ENCODE measurements at regions not wholly inside any gene's neighbourhood (a gene's known extent, or its start where the extent isn't known, plus 50 kb on each side); places are given as distances from the start of the nearest gene placed in this dataset.

DNA sequence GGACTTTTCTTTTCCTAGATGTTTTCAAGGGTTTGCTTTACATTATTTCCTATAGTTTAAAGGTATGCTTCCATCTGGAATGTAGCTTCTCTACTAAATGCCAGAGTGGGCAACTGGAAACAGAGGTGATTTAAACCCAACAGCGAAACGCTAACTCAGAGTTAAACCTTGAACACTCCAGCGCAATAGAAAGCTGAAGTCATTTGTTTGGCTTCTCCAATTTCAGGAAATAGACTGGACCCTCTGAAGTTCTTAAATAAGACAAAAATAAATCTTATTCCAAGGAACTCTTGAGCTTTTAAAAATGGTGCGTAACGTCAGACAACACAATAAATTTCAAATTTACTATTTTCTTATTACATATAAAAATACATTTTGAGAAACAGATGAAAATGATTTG is 1560.0 kb upstream of the TENM3 start (continued):
- TF ChIP-seq ZNF75D (CRISPR knock-in tag; IDR thresholded peaks at IDR 0.05; ENCODE audit: borderline replicate concordance) = no peak

DNA sequence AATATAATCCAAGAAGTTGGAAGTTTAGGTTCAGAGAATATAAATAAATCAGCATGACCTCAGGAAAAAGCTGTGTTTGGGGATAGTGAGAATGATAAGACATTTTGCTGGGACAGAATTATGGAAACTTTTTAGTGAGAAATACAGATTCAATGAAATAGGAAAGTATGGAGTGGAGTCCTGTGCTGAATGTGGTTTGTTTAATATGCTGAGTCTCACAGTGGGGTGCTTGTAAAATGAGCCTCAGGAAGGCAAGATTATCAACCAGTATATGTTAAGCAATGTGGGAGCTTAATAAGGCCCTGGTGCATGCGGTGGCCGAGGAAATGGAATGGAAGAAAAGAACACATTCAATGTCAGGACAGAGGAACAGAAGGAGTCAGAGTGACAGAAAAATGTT is 1554.7 kb upstream of the TENM3 start:
- peaks cover 7% of the 10 kb centered on the region for H3K9me3 ChIP-seq (ENCODE audit: low read length)
- DNase-seq (ENCODE audit: low spot score) = no peak
- H3K9ac ChIP-seq (ENCODE audit: insufficient read depth, low read depth, low read length) = no peak overlapping the region
- H3K4me1 ChIP-seq (ENCODE audit: insufficient read depth, low read length) = no peaks in the 10 kb centered on the region
- H2AFZ ChIP-seq (ENCODE audit: low read length) = no peak overlapping the region
- FAIRE-seq = no peak
- in situ Hi-C loops (cut with HindIII; ENCODE audit: extremely low pct_ligation_motif_present, low pct_unique_long_range_greater_than_20kb) = no loop called here
- no peak overlapping the region for H3K27ac ChIP-seq (ENCODE audit: extremely low read length, insufficient read depth, low read length)
- H3K79me2 ChIP-seq (ENCODE audit: insufficient read depth, low read length) = no peaks in the 10 kb centered on the region
- H3K4me2 ChIP-seq (ENCODE audit: low read depth, low read length) = no peak overlapping the region
- H3K4me3 ChIP-seq (replicated peaks in 1 of 3; ENCODE audit: insufficient read depth in 1 of 3, low read depth in 2 of 3, low read length in 3 of 3) = no peak overlapping the region
- no peaks in the 10 kb centered on the region for H3K27me3 ChIP-seq (ENCODE audit: control insufficient read depth in 1 of 2, insufficient read depth in 2 of 2, low read length in 2 of 2)
- H4K20me1 ChIP-seq (ENCODE audit: insufficient read depth, low read length) = no peaks in the 10 kb centered on the region
- intact Hi-C loops (cut with micrococcal nuclease; ENCODE audit: unreplicated experiment) = no loop called here
- ChIA-PET POLR2A (no interaction called here), CTCF (ENCODE audit: low intra/inter-chr PET ratio, low total read pairs) (no interaction called here)
- no TSS peak for BruUV-seq (replicated peaks)
- no peak for ATAC-seq
- WGBS (ENCODE audit: low lambda C conversion rate) = 0% methylated on average over 2 of the region's 2 CpGs
- H3K36me3 ChIP-seq (replicated peaks in 1 of 2; ENCODE audit: control insufficient read depth in 1 of 2, insufficient read depth in 2 of 2, low read length in 2 of 2) = no peaks in the 10 kb centered on the region
- no peak for TF ChIP-seq KDM2A (CRISPR knock-in tag; IDR thresholded peaks at IDR 0.05; ENCODE audit: borderline replicate concordance, low read depth)
- TF ChIP-seq, protein P1, sequence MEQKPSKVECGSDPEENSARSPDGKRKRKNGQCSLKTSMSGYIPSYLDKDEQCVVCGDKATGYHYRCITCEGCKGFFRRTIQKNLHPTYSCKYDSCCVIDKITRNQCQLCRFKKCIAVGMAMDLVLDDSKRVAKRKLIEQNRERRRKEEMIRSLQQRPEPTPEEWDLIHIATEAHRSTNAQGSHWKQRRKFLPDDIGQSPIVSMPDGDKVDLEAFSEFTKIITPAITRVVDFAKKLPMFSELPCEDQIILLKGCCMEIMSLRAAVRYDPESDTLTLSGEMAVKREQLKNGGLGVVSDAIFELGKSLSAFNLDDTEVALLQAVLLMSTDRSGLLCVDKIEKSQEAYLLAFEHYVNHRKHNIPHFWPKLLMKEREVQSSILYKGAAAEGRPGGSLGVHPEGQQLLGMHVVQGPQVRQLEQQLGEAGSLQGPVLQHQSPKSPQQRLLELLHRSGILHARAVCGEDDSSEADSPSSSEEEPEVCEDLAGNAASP (CRISPR knock-in tag; IDR thresholded peaks at IDR 0.05; ENCODE audit: borderline replicate concordance) = no peak
- no peak for TF ChIP-seq TBX2 (CRISPR knock-in tag; IDR thresholded peaks at IDR 0.05; ENCODE audit: borderline replicate concordance)
- TF ChIP-seq ZNF781 (CRISPR knock-in tag; IDR thresholded peaks at IDR 0.05; ENCODE audit: borderline replicate concordance, not compliant biosample characterization) = no peak
- TF ChIP-seq SOX5 (CRISPR knock-in tag; IDR thresholded peaks at IDR 0.05; ENCODE audit: borderline replicate concordance) = no peak
- TF ChIP-seq ISX (CRISPR knock-in tag; conservative IDR thresholded peaks at IDR 0.05) = no peak
- TF ChIP-seq SMAD3 (CRISPR knock-in tag; IDR thresholded peaks at IDR 0.05) = no peak
- TF ChIP-seq, protein P2, sequence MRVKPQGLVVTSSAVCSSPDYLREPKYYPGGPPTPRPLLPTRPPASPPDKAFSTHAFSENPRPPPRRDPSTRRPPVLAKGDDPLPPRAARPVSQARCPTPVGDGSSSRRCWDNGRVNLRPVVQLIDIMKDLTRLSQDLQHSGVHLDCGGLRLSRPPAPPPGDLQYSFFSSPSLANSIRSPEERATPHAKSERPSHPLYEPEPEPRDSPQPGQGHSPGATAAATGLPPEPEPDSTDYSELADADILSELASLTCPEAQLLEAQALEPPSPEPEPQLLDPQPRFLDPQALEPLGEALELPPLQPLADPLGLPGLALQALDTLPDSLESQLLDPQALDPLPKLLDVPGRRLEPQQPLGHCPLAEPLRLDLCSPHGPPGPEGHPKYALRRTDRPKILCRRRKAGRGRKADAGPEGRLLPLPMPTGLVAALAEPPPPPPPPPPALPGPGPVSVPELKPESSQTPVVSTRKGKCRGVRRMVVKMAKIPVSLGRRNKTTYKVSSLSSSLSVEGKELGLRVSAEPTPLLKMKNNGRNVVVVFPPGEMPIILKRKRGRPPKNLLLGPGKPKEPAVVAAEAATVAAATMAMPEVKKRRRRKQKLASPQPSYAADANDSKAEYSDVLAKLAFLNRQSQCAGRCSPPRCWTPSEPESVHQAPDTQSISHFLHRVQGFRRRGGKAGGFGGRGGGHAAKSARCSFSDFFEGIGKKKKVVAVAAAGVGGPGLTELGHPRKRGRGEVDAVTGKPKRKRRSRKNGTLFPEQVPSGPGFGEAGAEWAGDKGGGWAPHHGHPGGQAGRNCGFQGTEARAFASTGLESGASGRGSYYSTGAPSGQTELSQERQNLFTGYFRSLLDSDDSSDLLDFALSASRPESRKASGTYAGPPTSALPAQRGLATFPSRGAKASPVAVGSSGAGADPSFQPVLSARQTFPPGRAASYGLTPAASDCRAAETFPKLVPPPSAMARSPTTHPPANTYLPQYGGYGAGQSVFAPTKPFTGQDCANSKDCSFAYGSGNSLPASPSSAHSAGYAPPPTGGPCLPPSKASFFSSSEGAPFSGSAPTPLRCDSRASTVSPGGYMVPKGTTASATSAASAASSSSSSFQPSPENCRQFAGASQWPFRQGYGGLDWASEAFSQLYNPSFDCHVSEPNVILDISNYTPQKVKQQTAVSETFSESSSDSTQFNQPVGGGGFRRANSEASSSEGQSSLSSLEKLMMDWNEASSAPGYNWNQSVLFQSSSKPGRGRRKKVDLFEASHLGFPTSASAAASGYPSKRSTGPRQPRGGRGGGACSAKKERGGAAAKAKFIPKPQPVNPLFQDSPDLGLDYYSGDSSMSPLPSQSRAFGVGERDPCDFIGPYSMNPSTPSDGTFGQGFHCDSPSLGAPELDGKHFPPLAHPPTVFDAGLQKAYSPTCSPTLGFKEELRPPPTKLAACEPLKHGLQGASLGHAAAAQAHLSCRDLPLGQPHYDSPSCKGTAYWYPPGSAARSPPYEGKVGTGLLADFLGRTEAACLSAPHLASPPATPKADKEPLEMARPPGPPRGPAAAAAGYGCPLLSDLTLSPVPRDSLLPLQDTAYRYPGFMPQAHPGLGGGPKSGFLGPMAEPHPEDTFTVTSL (CRISPR knock-in tag; IDR thresholded peaks at IDR 0.05; ENCODE audit: borderline replicate concordance) = no peak
- TF ChIP-seq, protein P3, sequence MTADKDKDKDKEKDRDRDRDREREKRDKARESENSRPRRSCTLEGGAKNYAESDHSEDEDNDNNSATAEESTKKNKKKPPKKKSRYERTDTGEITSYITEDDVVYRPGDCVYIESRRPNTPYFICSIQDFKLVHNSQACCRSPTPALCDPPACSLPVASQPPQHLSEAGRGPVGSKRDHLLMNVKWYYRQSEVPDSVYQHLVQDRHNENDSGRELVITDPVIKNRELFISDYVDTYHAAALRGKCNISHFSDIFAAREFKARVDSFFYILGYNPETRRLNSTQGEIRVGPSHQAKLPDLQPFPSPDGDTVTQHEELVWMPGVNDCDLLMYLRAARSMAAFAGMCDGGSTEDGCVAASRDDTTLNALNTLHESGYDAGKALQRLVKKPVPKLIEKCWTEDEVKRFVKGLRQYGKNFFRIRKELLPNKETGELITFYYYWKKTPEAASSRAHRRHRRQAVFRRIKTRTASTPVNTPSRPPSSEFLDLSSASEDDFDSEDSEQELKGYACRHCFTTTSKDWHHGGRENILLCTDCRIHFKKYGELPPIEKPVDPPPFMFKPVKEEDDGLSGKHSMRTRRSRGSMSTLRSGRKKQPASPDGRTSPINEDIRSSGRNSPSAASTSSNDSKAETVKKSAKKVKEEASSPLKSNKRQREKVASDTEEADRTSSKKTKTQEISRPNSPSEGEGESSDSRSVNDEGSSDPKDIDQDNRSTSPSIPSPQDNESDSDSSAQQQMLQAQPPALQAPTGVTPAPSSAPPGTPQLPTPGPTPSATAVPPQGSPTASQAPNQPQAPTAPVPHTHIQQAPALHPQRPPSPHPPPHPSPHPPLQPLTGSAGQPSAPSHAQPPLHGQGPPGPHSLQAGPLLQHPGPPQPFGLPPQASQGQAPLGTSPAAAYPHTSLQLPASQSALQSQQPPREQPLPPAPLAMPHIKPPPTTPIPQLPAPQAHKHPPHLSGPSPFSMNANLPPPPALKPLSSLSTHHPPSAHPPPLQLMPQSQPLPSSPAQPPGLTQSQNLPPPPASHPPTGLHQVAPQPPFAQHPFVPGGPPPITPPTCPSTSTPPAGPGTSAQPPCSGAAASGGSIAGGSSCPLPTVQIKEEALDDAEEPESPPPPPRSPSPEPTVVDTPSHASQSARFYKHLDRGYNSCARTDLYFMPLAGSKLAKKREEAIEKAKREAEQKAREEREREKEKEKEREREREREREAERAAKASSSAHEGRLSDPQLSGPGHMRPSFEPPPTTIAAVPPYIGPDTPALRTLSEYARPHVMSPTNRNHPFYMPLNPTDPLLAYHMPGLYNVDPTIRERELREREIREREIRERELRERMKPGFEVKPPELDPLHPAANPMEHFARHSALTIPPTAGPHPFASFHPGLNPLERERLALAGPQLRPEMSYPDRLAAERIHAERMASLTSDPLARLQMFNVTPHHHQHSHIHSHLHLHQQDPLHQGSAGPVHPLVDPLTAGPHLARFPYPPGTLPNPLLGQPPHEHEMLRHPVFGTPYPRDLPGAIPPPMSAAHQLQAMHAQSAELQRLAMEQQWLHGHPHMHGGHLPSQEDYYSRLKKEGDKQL (CRISPR knock-in tag; IDR thresholded peaks at IDR 0.05; ENCODE audit: low read depth) = no peak
- TF ChIP-seq HMG20A (CRISPR knock-in tag; IDR thresholded peaks at IDR 0.05; ENCODE audit: borderline replicate concordance) = no peak
- no peak for TF ChIP-seq ELF1 (CRISPR knock-in tag; IDR thresholded peaks at IDR 0.05)

All from HepG2 (cell line).